Stimulated activated CD8-positive, alpha-beta memory T cell treated with anti-CD3 and anti-CD28 coated beads, Interleukin-2, amount 100 ng/mL, for 48 hours (primary cell): ENCODE measurements at regions not wholly inside any gene's neighbourhood (a gene's known extent, or its start where the extent isn't known, plus 50 kb on each side); places are given as distances from the start of the nearest gene placed in this dataset.
A peak's percentile ranks its signal among the peaks of the same experiment; 100 is the strongest.

Experiments
- DNase-seq, 2 donors: peaks; one replicate each; pipeline ENCODE4 v3.0.0-alpha.2; 2020; ENCODE audit warnings: low read depth in 2 of 2

DNA sequence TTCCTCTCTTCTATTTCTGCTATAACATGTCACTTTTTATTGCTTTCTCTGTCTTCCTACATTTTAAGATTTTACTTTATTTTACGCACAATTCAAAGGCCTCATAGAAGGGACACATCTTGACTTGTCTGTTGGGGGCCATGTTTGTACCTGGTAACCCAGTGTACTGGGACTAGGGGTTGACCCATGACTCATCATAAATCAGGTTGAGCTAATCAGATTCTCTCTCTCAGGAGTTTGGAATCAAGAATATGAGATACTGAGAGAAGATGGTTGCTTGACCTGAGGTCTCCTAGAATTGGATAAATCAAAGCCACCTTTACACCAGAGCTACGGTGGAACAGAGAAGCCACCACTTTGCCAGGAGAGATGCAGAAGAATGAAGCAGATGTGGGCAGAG lies 153.0 kb downstream of the UXS1 start:
- no peak for DNase-seq

DNA sequence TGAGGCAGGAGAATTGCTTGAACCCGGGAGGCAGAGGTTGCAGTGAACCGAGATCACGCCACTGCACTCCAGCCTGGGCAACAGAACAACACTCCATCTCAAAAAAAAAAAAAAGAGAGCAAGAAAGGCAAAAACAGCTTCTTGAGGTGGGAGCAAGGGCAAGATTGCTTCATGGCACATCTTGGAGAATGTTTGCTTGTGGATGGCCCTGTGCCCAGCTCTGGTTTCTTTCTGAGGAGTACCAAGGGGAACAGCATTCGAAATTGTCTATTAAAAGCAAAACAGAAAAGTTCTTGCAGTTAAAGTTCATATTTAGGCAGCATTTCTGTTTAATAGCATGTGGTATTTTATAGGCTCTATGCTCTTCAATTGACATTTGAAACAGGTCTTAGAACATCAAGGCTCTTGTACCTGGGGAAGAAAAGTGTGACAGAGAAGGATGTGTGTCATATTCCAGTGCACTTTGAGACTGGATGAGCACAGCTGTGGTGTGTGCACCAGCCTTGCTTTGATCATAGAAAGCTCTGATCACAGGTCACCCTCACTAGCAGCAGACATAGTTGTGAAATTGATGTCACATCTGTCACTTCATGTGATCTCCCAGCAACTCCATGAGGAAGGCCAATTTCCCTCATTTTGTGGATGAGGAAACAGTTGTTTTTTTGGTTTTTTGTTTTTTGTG lies 154.3 kb downstream of the UXS1 start:
- no peak for DNase-seq

DNA sequence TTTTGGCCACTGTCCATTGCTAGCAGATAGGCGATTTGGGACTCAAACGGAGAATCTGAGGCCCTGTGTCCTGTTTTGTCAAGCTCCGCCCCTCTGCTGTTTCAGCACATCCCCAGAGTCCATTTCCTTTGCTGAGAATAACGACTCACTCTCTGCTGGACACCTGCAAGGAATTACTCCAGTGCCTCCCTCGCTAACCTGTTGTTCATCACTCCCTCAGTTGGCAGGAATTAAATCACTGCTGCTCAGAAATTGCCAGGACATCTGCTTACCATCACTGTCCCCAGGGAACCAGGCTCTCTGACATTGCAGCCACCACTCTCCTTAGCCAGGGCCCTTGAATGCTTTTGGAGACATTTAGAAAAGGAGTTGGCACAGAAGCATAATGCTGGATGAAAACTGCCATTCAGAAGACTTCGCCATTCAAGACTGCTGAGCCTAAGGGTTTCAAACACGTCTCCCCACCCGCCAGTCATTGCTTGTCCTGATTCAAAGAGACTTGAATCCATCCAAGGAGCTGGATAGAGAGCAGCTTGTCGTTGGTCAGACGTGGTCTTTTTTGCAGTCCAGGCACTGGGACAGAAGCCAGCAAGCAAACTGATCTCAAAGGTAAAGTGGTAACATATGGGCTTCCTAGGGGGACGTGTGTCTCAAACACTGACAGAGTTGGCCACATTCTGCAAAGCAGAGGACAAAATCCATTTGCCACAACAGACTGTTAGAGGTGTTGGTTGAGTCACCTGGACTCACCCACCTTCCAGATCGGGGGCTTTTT lies 155.3 kb downstream of the UXS1 start:
- no peak for DNase-seq

DNA sequence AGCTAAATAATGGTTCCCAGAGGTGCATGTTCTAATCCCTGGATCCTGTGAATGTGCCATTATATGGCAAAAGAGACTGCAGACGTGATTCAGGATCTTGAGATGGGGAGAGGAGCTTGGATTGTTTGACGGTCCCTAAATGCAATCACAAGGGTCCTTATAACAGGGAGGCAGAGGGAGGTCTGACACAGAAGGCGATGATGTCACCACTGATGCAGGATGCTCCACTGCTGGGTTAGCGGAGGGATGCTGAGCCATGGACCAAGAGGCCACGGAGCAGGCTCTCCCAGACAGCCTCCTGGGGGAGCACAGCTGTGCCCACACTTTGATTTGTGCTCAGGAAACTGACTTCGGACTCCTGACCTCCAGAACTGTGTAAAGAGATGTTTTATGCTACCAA lies 156.2 kb downstream of the UXS1 start:
- no peak for DNase-seq

DNA sequence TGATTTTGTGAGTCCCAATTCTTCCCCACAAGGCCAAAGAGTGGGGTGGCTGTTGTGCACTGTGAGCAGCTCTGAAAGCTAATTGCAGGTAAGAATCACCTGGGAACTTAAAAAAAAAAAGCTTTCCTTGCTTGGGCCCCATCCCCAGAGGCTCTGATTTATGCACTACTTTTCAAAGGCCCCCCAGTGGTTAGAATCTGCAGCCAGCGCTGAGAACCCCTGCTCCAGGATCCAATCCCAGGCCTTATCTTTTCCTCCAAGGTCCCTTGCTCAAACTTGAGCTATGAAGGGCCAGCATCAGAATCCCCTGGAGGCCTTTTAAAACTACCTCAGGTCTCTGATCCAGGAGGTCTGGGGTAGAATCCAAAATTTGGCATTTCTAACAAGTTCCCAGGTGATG lies 156.8 kb downstream of the UXS1 start:
- no peak for DNase-seq

DNA sequence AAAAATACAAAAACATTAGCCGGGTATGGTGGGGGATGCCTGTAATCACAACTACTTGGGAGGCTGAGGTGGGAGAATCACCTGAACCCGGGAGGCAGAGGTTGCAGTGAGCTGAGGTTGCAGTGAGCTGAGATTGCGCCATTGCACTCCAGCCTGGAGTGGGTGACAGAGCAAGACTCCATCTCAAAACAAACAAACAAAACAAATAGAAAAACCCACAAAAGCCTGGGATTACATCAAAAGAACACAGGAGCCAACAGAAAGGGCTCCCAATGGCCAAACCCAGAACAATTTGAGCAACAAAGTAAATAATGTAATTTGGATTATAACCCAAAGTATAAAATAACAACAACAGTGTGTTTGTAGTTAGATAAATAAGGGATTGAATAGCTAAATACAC lies 159.8 kb downstream of the UXS1 start:
- DNase-seq: no peak

DNA sequence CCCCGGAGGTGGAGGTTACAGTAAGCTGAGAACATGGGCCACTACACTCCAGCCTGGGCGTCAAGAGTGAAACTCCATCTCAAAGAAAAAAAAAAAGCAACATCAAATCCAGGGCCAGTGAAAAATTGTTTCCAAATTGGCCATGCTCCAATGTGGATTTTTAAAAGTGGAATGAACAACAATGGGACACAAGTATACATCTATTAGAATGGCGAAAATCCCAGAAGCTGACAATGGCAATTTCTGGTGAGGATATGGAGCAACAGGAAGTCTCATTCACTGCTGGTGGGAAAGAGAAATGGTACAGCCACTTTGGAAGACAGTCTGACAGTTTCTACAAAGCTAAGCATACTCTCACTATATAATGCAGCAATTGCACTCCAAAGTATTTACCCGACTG lies 161.4 kb downstream of the UXS1 start:
- DNase-seq: no peak

DNA sequence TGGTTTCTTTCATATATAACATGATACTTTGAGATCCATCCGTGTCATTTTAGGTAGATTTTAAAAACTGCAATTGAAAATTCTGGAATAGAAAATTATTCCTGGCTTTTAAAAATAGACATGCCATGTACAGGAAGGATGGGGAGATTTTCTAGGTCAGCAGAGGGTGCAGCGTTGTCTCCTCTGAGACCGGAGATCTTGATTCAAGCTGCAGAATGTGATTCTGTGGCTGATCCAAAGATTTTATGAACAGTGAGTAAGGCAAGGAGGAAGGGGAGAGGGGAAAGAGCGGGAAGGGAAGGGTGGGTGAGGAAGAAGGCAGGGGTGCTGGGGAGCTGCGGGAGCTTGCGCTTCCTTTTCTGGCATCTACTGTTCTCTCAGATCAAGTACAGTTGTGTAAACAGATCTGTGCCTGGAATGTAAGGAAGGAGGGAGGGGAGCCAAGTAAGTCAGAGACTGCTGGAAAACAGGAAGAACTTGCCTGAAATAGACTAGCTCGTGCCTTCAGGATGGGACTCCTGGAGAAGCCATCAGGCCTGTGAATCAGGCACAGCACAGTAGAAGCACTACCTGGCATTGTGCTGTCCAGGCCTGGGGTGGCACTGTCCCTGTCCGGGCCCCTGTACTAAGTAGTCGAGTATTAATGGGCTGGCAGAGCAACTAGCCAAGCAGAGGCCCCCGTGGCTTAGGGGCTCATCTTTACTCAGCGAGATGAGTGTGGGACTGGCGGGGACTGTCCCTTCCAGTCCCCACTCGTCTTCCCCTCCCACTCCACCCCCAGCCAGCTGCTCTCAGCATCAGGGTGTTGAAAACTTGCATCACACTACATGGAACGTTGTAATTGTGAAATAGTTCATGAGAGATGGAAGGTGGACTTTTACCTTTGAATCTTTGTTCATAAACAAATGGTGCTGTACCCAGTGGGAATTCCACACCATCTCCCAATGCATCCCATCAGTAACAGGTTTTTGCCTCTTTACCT lies 163.5 kb downstream of the UXS1 start:
- DNase-seq: peak; percentile 23 to 35

DNA sequence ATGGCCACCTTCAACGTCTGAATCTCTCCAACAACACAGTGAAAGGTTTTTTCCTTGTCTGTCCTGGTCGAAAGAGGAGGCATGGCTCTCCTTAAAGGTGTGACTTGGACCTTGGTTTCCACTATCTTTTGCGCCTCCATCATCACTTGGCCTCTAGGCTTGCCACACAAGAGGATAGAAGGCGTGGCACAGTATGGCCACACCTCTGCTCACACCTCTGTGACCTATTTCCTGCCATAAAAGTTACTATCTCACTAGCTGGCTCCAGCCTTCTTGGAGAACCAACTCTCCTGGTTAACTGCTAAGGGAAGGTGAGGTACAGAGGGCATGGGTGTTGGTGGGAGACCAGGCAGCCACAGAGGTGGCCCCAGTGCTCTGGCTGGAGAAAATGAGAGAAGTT lies 165.9 kb downstream of the UXS1 start:
- DNase-seq: no peak

DNA sequence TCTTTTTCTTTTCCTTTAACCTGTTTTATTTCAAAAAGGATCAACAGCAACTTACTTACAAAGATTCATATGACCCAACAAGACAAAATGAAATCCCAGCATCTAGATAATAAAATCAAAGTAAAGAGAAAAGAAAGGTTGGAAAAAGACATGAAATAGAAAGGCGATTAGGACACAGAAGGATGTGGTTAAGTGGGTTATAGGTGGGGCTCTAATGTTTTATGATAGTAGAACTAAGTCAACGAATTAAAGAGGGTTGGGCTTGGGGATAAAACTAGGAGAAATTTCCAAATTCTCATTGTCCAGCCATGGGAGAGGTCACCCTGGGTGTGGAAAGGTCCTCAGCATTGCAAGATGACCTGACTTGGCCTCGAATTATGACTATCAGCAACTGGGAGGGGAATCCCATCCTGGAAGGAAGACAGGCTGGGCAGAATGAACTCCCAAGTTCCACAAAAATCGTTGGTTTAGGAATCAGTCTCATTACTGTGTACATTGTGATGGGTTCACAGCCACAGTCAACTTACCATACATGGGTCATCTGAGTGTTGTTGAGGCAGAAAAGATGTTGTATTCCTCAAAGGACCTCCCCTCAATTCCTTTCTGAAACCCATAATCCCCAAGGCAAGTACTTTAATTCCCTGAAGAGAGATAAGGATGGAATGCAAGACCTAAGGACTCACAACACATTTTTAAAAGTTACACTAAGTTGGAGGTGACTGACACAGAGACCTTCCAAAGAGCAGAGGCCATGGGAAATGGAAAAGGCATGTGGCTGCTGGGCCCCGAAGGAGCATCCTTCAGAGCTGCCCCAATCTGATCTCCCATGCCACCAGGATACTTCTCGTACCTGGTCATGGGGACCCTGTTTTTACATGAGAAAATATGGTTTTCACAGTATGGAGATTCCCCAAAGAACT lies 167.6 kb downstream of the UXS1 start:
- no peak for DNase-seq

DNA sequence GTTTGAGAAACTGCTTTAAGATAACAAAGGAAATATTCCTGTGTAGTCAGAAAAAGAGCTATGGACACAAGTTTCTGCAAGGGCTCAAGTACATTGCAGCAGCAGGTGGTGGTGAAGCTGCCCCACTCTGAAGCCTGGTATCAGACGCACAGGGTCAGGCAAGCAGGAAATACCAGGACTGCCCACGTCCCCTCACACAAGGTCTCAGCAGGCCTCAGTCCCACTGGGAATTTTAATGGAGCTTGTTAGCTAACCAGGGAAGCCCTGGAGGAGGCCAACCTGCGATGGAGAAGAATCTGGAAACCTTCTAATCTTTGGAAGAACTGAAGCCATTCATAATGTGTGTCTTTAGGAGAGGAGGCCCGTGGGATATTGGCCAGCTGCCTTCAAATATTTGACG lies 168.3 kb downstream of the UXS1 start:
- no peak for DNase-seq

DNA sequence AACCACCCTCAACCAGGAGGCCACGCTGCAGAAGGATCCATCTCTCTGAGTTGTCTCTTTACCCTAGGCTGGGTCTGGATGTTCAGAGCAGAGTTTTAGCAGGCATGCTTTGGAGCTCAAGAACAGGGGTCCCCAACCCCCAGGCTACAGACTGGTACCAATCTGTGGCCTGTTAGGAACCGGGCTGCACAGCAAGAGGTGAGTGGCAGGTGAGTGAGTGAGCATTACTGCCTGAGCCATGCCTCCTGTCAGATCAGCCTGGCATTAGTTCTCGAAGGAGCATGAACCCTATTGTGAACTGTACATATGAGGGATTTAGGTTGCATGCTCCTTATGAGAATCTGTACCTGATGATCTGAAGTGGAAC lies 172.5 kb downstream of the UXS1 start:
- DNase-seq: no peak

DNA sequence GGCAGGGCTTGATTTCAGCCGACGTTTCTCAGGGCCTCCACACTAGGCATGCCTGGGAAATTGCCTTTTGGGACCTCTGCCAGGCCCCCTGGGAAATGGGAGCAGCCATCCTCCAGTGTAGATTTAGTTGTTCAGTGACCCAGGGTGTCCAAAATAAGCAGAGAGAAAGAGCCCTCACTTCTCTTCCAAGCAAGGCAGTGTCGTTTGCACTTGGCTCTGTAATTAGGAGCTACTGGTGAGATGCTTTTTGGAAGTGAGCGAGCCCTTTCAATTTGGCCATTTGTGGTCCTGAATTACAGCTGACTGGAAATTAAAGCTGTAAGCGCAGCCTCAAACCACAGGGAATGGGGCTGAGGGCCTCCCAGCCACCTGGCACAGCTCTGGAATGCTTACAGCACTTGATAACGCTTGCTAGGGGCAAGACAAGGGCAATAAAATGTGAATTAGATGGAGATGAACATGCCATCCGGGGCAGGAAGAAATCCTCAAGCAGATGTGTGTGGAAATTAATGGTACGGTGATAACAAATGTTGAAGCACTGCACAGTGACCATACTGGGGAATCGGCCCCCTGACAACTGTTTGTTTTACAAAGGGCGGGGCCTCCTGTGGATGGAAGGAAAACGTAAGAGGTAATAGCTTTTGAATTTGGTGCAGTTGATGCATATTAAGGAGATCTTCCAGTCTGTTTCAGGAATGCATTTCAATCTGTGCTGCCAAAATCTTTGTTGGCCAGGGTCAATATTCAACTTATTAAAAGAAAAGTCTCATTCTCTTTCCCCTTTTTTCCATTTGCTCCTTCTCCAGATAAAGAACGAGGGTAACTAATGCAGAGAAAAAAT lies 173.1 kb downstream of the UXS1 start:
- no peak for DNase-seq

DNA sequence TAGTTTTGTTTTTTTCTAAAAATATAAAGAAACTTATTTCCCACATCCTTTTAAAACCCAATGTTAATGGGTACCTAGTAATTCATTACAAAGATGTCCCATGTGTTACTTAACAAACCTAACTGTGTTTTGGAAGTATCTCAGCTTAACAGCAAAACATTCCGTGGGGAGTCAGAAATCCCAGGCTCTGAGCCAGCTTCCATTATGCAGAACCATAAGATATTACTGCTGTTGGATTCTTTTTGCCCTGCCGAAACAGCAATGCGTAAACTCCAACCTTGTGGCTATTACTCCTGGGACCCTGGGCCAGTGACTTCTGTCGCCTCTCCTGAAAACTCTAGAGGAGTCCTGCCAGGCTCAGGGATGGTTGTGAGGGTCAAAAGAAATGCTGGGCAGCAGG lies 174.1 kb downstream of the UXS1 start:
- DNase-seq: no peak

DNA sequence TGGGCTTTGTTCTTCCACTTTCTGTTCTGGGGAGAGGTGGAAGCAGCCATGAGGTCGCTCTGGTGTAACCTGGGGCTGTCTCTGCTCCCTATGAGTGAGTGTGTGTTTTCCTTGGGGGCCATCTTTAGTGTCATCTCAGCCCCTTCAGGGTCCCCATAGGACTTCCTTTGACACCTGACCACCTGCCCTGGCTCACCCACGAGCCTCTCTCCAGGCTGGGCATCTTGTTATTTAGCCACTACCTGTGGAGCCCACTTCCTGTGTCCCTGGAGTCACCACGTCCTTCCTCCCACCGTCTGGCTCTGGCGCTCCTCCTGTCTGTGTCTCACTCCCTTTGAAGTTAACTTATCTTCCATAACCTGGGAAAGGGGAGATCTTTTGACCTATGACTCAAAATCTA lies 176.0 kb downstream of the UXS1 start:
- no peak for DNase-seq

DNA sequence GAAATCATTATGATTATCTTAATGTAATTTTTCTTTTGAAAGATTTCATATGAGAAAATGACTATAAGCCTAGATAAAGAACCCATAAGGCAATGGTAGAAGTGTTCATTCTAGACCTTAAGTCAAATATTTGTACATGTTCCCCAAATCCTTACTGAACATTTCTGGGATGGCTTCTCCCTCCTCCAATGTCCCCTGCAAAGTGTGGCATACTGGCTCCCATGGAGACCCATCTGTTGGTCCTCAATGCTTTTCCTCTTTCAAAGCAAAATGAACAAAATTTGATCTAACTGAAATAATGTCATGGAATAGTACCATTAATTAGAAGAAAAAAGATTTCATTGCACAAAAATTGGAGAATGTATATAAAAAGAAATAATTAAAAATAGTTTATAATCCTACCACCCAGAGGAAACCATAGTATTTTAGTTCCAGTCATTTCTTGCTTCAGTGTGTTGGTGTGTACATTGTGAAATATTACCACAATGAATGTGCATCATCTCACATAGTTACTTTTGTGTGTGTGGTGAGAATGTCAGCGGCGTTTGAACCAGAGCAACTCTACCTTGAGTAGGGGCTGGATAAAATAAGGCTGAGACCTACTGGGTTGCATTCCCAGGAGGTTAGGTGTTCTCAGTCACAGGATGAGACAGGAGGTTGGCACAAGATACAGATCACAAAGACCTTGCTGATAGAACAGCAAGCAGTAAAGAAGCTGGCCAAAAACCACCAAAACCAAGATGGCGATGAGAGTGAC lies 181.3 kb downstream of the UXS1 start:
- DNase-seq: no peak

DNA sequence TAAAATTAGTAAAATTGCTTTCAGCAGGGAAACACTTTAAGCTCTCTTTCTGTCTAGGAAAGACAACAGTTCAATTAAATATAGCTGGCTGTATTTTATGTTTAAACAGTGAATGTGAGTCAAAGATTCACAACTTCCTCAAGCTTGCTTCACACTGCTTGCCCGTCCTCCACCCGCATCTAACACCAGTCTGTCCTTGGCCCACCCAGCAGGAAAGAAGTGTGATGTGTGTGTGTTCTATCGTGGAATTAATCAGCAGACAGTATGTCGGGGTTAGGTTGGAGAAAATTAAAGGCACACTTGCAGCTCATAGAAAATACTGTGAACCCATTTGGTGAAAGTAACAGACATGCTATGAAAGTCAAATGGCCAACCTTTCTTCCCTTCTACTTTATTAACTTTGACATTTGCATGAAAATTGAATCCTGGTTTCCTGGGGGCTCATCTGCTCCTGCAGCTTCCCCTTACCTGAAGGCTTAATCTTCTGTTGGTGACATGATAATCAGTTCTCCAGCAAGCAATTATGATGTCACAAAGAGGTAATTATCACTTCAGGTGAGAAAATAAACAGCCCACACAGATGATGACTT lies 182.0 kb downstream of the UXS1 start:
- DNase-seq: no peak

DNA sequence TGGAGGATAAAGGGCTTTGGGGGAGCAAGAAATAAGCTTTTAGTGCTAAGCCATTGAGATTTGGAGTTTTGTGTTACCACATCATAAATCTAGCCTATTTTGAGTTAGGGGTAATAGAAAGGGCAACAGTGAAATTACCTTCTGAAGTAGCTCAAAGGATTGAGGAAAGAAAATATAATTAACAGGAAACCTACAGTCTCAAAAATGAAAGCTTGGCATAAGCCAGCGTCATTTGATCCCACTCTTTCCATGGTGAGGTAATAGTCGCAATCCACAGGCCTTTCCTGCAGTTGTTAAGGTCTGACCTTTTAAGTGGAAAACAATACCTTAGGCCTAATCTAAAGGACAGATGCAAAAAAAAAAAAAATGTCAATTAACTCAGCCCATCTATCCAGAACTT lies 182.7 kb downstream of the UXS1 start:
- no peak for DNase-seq

DNA sequence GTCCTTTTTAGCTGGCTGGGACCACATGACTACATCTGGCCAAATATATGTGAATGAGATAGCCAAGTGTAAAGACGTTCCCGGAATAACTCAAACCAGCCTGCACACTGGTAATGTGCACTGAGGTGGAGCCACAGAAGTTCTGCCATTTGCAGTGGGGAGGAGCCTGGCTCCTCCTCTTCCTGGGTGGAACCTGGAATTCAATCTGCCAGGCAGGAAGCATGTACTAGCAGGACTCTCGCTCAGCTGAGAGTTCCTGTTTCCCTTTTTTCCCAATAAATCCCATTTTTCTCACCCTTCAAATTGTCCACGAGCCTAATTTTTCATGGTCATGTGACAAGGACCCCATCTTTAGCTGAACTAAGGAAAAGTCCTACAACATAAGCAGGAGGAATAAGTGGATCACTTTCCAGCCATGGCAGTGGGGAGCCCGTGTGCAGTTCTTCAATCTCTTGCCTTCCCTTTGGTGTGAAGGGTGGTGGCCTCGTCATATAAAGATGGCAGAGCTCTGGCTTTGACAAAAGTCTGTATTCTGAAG lies 183.2 kb downstream of the UXS1 start:
- no peak for DNase-seq
